BLaER1 treated with 17β-estradiol and CSF1 and Interleukin-3, amounts not matched to agents 10 nM and 100 nM (cell line): ENCODE measurements at regions not wholly inside any gene's neighbourhood (a gene's known extent, or its start where the extent isn't known, plus 50 kb on each side); places are given as distances from the start of the nearest gene placed in this dataset.
"Not testable (repeated sequence)": the region's sequence is repeated elsewhere in the genome, so short reads cannot be mapped to it uniquely, and the experiment has no call there.

Source experiments
- H3K27ac ChIP-seq, 11 experiments: shearing (Covaris generic); formaldehyde crosslinking; 2 replicates each; pipeline ENCODE4 v1.8.1; 2022
- H3K27me3 ChIP-seq, 11 experiments: shearing (Covaris generic); formaldehyde crosslinking; 2 replicates each; pipeline ENCODE4 v1.8.1; 2022
- H3K36me3 ChIP-seq, 11 experiments: shearing (Covaris generic); formaldehyde crosslinking; 2 replicates each; pipeline ENCODE4 v1.8.1; 2022
- H3K4me1 ChIP-seq, 10 experiments: shearing (Covaris generic); formaldehyde crosslinking; 2 replicates each; pipeline ENCODE4 v1.8.1; 2022
- H3K4me2 ChIP-seq, 11 experiments: shearing (Covaris generic); formaldehyde crosslinking; 2 replicates each; pipeline ENCODE4 v1.8.1; 2022
- H3K4me3 ChIP-seq, 10 experiments: shearing (Covaris generic); formaldehyde crosslinking; 2 replicates each; pipeline ENCODE4 v1.8.1; 2022
- H3K9ac ChIP-seq, 11 experiments: shearing (Covaris generic); formaldehyde crosslinking; 2 replicates each; pipeline ENCODE4 v1.8.1; 2022
- H3K9me3 ChIP-seq, 11 experiments: shearing (Covaris generic); formaldehyde crosslinking; replicated peaks in 1 of 11; 2 replicates each; pipeline ENCODE4 v1.8.1; 2022
- H4K20me1 ChIP-seq, 11 experiments: shearing (Covaris generic); formaldehyde crosslinking; 2 replicates each; pipeline ENCODE4 v1.8.1; 2022
- Cebpa-rat ChIP-seq, 11 experiments: shearing (Covaris generic); IDR thresholded peaks; 2 replicates each; pipeline ENCODE4 v1.8.1; 2022

GRCh38 chrX:63529961-63530360, 178.8 kb upstream of the SPIN4 start:
- Histone ChIP-seq H4K20me1 (no peaks in the 10 kb centered on the region), H3K4me2 (no peak overlapping the region), H3K36me3 (peaks cover 0 to 8% (median 0%) of the 10 kb centered on the region in 11 experiments; a peak in 1 of 22 replicates), H3K4me3 (no peak overlapping the region), H3K4me1 (no peaks in the 10 kb centered on the region), H3K27me3 (peaks cover 0 to 3% (median 0%) of the 10 kb centered on the region in 11 experiments; a peak in 4 of 22 replicates), H3K9me3 (peaks cover 27 to 44% (median 35%) of the 10 kb centered on the region in 11 experiments), H3K9ac (no peak overlapping the region), H3K27ac (no peak overlapping the region)
- TF ChIP-seq Cebpa-rat (IDR thresholded peaks at IDR 0.05) = no peak

- no peak overlapping the region for H3K4me2 ChIP-seq
- H3K9ac ChIP-seq = no peak overlapping the region
- TF ChIP-seq Cebpa-rat (IDR thresholded peaks at IDR 0.05) = no peak
- no peak overlapping the region for H3K4me3 ChIP-seq
- peaks cover 0 to 8% (median 0%) of the 10 kb centered on the region in 11 experiments; a peak in 1 of 22 replicates for H3K36me3 ChIP-seq
- no peaks in the 10 kb centered on the region for H4K20me1 ChIP-seq
- no peaks in the 10 kb centered on the region for H3K4me1 ChIP-seq
- no peak overlapping the region for H3K27ac ChIP-seq
- H3K9me3 ChIP-seq = peaks cover 23 to 30% (median 26%) of the 10 kb centered on the region in 11 experiments; a peak in 21 of 22 replicates
- no peaks in the 10 kb centered on the region; a peak in 1 of 22 replicates for H3K27me3 ChIP-seq
These were observed 175.7 kb upstream of the SPIN4 start for GRCh38 chrX:63526863-63527262.

GRCh38 chrX:63525491-63525890, 174.4 kb upstream of the SPIN4 start:
- peaks cover 13 to 18% (median 15%) of the 10 kb centered on the region in 11 experiments; a peak in 21 of 22 replicates for H3K9me3 ChIP-seq
- no peak for TF ChIP-seq Cebpa-rat (IDR thresholded peaks at IDR 0.05)
- no peaks in the 10 kb centered on the region for H4K20me1 ChIP-seq
- no peak overlapping the region for H3K27ac ChIP-seq
- peaks cover 0 to 8% (median 0%) of the 10 kb centered on the region in 11 experiments; a peak in 1 of 22 replicates for H3K36me3 ChIP-seq
- no peaks in the 10 kb centered on the region for H3K4me1 ChIP-seq
- no peaks in the 10 kb centered on the region for H3K27me3 ChIP-seq
- H3K4me2 ChIP-seq = no peak overlapping the region
- H3K4me3 ChIP-seq = no peak overlapping the region
- H3K9ac ChIP-seq = no peak overlapping the region

GRCh38 chrX:63519368-63519767, 168.2 kb upstream of the SPIN4 start:
- H3K36me3 ChIP-seq, H3K4me2 ChIP-seq, H3K27ac ChIP-seq, H3K4me1 ChIP-seq, H3K4me3 ChIP-seq, H3K27me3 ChIP-seq, H4K20me1 ChIP-seq, H3K9ac ChIP-seq: not testable (repeated sequence)
- peaks cover 3 to 11% (median 5%) of the 10 kb centered on the region in 11 experiments; a peak in 8 of 22 replicates for H3K9me3 ChIP-seq

GRCh38 chrX:63514569-63515080, 163.5 kb upstream of the SPIN4 start:
- Histone ChIP-seq H3K9ac (no peak overlapping the region), H3K4me2 (no peak overlapping the region), H3K4me3 (no peak overlapping the region), H3K27ac (no peak overlapping the region), H4K20me1 (no peaks in the 10 kb centered on the region), H3K27me3 (no peaks in the 10 kb centered on the region), H3K9me3 (peaks cover 3 to 11% (median 5%) of the 10 kb centered on the region in 11 experiments; a peak in 8 of 22 replicates), H3K4me1 (no peaks in the 10 kb centered on the region), H3K36me3 (no peaks in the 10 kb centered on the region)
- no peak for TF ChIP-seq Cebpa-rat (IDR thresholded peaks at IDR 0.05)

- no peaks in the 10 kb centered on the region for H3K36me3 ChIP-seq
- no peak overlapping the region for H3K4me3 ChIP-seq
- no peaks in the 10 kb centered on the region for H3K27me3 ChIP-seq
- no peak overlapping the region for H3K27ac ChIP-seq
- H3K4me1 ChIP-seq = no peaks in the 10 kb centered on the region
- H3K9ac ChIP-seq = no peak overlapping the region
- H3K4me2 ChIP-seq = no peak overlapping the region
- H4K20me1 ChIP-seq = no peaks in the 10 kb centered on the region
- H3K9me3 ChIP-seq = peaks cover under 1 to 7% (median 1%) of the 10 kb centered on the region in 11 experiments; a peak in 7 of 22 replicates
- TF ChIP-seq Cebpa-rat (IDR thresholded peaks at IDR 0.05) = no peak
These were observed 162.9 kb upstream of the SPIN4 start for GRCh38 chrX:63513825-63514568.

- TF ChIP-seq Cebpa-rat (IDR thresholded peaks at IDR 0.05) = no peak
- H3K9ac ChIP-seq = no peak overlapping the region
- no peak overlapping the region for H3K4me2 ChIP-seq
These were observed 160.2 kb upstream of the SPIN4 start for GRCh38 chrX:63511361-63511760.

GRCh38 chrX:63508668-63509067, 157.5 kb upstream of the SPIN4 start:
- Histone ChIP-seq H3K36me3 (no peaks in the 10 kb centered on the region), H3K27ac (no peak overlapping the region), H3K4me1 (peaks cover 0 to 3% (median 0%) of the 10 kb centered on the region in 10 experiments; a peak in 1 of 20 replicates), H3K27me3 (no peaks in the 10 kb centered on the region), H3K4me2 (no peak overlapping the region), H3K4me3 (no peak overlapping the region), H3K9me3 (no peaks in the 10 kb centered on the region), H3K9ac (no peak overlapping the region), H4K20me1 (peaks cover 0 to 8% (median 0%) of the 10 kb centered on the region in 11 experiments; a peak in 4 of 22 replicates)
- TF ChIP-seq Cebpa-rat (IDR thresholded peaks at IDR 0.05) = no peak

More at GRCh38 chrX:63511361-63511760, 160.2 kb upstream of the SPIN4 start:
- Histone ChIP-seq H3K27ac (no peak overlapping the region), H3K4me3 (no peak overlapping the region), H3K36me3 (no peaks in the 10 kb centered on the region), H4K20me1 (peaks cover 0 to 4% (median 0%) of the 10 kb centered on the region in 11 experiments; a peak in 4 of 22 replicates), H3K27me3 (no peaks in the 10 kb centered on the region), H3K9me3 (no peaks in the 10 kb centered on the region), H3K4me1 (no peaks in the 10 kb centered on the region)

GRCh38 chrX:63506320-63506719, 155.2 kb upstream of the SPIN4 start:
- Histone ChIP-seq H3K4me3 (no peak overlapping the region), H3K27me3 (no peaks in the 10 kb centered on the region), H3K4me1 (peaks cover 0 to 5% (median 0%) of the 10 kb centered on the region in 10 experiments; a peak in 1 of 20 replicates), H3K27ac (no peak overlapping the region), H3K4me2 (no peak overlapping the region), H3K9me3 (no peaks in the 10 kb centered on the region), H4K20me1 (peaks cover 0 to 8% (median 0%) of the 10 kb centered on the region in 11 experiments; a peak in 4 of 22 replicates), H3K9ac (no peak overlapping the region), H3K36me3 (no peaks in the 10 kb centered on the region)
- TF ChIP-seq Cebpa-rat (IDR thresholded peaks at IDR 0.05) = no peak
